Mammary epithelial cell (primary cell): ENCODE measurements at regions not wholly inside any gene's neighbourhood (a gene's known extent, or its start where the extent isn't known, plus 50 kb on each side); places are given as distances from the start of the nearest gene placed in this dataset.

Source experiments
- CTCF ChIP-seq, 2 donors: IDR thresholded peaks in 1 of 2; conservative IDR thresholded peaks in 1 of 2; 2 replicates each; pipeline ENCODE4 v1.5.1; 2011 to 2012; ENCODE audit warnings: inconsistent platforms in 2 of 2, low read length in 2 of 2, mild to moderate bottlenecking in 2 of 2, control low read depth in 1 of 2, low read depth in 1 of 2; ENCODE audit not compliant: insufficient read depth in 1 of 2; ENCODE audit errors: extremely low read depth in 1 of 2
- EZH2 ChIP-seq: IDR thresholded peaks from 2 replicates; pipeline ENCODE4 v1.6.1; 2012; ENCODE audit warnings: low read length, inconsistent platforms, borderline replicate concordance

- TF ChIP-seq CTCF (conservative IDR thresholded peaks at IDR 0.05 in 1 of 2, IDR thresholded peaks at IDR 0.05 in 1 of 2; ENCODE audit: extremely low read depth in 1 of 2, insufficient read depth in 1 of 2, low read depth in 1 of 2, low read length in 2 of 2) (no peak), EZH2 (no peak)
Observed at GRCh38 chr6:113480616-113481015, 376.5 kb upstream of the MARCKS start.
